Naive thymus-derived CD8-positive, alpha-beta T cell (primary cell): ENCODE measurements at regions not wholly inside any gene's neighbourhood (a gene's known extent, or its start where the extent isn't known, plus 50 kb on each side); places are given as distances from the start of the nearest gene placed in this dataset.

Source experiments
- ATAC-seq, 2 donors: fragments of 150-1000 bp; cut with Tn5 transposase in 1 of 2; sonication (Bioruptor Pico), chemical (Tn5 transposase) in 1 of 2; 1 replicate in 1 of 2; 2 replicates in 1 of 2; pipeline ENCODE4 v1.10.0; 2021; ENCODE audit warnings: mild to moderate bottlenecking in 2 of 2, moderate library complexity in 2 of 2
- POLR2A ChIA-PET: fragments of 350-600 bp; sonication (Branson Sonifier 250); formaldehyde crosslinking; loops from one replicate; lab custom pipeline; 2021; ENCODE audit warnings: antibody characterized with exemption; lab: Charles Lee
- DNase-seq, 10 donors: peaks; one replicate each; pipeline versions ENCODE4 v3.0.0 to v3.0.0-alpha.2; 2020 to 2022
- H3K27ac Mint-ChIP-seq, 10 donors: one replicate each; pipeline ENCODE4 v1.8.0; 2020 to 2022; ENCODE audit warnings: mild to moderate bottlenecking in 10 of 10, mixed read lengths in 10 of 10, moderate library complexity in 4 of 10, inconsistent platforms in 1 of 10
- H3K27me3 Mint-ChIP-seq, 5 donors: one replicate each; pipeline ENCODE4 v1.8.0; 2021 to 2022; ENCODE audit warnings: mixed read lengths in 5 of 5
- H3K36me3 Mint-ChIP-seq, 3 donors: one replicate each; pipeline ENCODE4 v1.8.0; 2020 to 2022; ENCODE audit warnings: mixed read lengths in 3 of 3, mild to moderate bottlenecking in 2 of 3, inconsistent platforms in 1 of 3
- H3K4me1 Mint-ChIP-seq, 4 donors: one replicate each; pipeline ENCODE4 v1.8.0; 2021 to 2022; ENCODE audit warnings: mixed read lengths in 4 of 4
- H3K4me3 Mint-ChIP-seq, 10 donors: one replicate each; pipeline ENCODE4 v1.8.0; 2020 to 2022; ENCODE audit warnings: mild to moderate bottlenecking in 10 of 10, mixed read lengths in 10 of 10, moderate library complexity in 6 of 10, inconsistent platforms in 1 of 10
- H3K9me3 Mint-ChIP-seq, 9 donors: one replicate each; pipeline ENCODE4 v1.8.0; 2020 to 2022; ENCODE audit warnings: mixed read lengths in 9 of 9, mild to moderate bottlenecking in 3 of 9, inconsistent platforms in 1 of 9, moderate library complexity in 1 of 9

DNA sequence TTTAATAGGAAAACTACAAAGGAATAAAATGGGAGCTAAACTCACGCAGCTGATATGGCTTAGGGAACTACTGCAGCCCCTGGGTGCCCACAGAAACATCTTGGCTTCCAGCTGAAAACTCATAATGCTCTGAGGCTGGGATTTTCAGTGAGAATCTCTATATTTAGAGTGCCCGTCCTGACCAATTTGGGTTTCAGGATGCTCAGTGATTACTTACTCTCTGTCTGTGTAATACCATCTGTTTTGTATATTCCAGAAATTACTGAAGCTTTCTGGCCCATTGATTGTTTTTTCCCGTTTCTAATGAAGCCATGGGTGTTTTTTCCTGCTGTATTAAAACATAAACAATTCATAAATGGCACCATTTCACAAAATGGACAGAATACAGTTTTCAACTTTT lies 50.6 kb upstream of the ZNF385D start:
- POLR2A ChIA-PET: no interaction called here
- H3K36me3 Mint-ChIP-seq: no peaks in the 10 kb centered on the region
- peaks cover 6 to 24% (median 16%) of the 10 kb centered on the region in 9 donors for H3K9me3 Mint-ChIP-seq
- no peak for DNase-seq
- no peaks in the 10 kb centered on the region for H3K4me1 Mint-ChIP-seq
- H3K27ac Mint-ChIP-seq: no peak overlapping the region
- H3K4me3 Mint-ChIP-seq: no peak overlapping the region
- ATAC-seq: no peak
- no peaks in the 10 kb centered on the region for H3K27me3 Mint-ChIP-seq

DNA sequence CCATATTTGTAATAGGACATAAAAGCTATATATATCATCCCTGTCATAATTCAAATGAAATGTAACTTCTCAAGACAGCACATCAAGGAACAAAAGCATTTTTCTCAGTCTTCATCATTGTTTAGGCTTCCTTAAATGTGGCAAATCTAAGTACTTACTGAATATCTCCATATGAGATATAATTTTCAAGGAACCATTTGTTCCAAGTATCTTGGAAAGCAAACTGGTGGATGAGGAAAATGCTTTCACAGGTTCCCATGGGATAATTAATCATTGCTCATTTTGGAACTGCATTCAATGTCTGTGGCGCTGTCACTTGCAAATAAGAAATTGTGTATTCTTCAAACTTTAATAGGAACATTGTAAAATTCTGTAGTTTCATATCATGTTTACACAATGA lies 52.6 kb upstream of the ZNF385D start:
- Mint-ChIP-seq H3K27ac (no peak overlapping the region), H3K4me3 (no peak overlapping the region)
- ATAC-seq: no peak

GRCh38 chr3:21804330-21804729 lies 53.3 kb upstream of the ZNF385D start:
- Mint-ChIP-seq H3K4me3 (no peak overlapping the region), H3K9me3 (peaks cover 4 to 15% (median 9%) of the 10 kb centered on the region in 9 donors), H3K27ac (no peak overlapping the region), H3K36me3 (no peaks in the 10 kb centered on the region), H3K4me1 (no peaks in the 10 kb centered on the region), H3K27me3 (no peaks in the 10 kb centered on the region)
- ATAC-seq (no peak), DNase-seq (no peak)
- POLR2A ChIA-PET: no interaction called here

More for the DNA sequence above, 52.6 kb upstream of the ZNF385D start:
- H3K4me1 Mint-ChIP-seq: no peaks in the 10 kb centered on the region
- no peaks in the 10 kb centered on the region for H3K27me3 Mint-ChIP-seq
- H3K9me3 Mint-ChIP-seq: peaks cover 4 to 19% (median 11%) of the 10 kb centered on the region in 9 donors
- POLR2A ChIA-PET: no interaction called here
- no peak for DNase-seq
- H3K36me3 Mint-ChIP-seq: no peaks in the 10 kb centered on the region

DNA sequence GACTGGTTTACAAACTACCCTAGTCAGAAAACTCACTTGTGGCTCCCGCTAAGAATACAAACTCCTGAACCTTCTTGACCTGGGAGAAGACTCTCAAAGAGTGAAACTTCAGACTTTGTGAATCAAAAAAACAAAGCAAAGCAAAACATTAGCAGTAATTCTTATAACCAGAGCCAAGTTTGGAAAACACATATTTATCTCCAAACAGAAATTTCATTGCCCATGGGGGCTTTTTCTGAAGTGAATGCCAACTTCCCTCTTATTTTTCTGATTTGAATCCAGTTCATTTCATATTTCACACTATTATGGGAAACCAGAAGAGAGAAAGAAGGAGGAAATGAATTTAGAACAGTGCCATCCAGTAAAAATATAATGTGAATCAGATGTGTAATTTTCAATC lies 55.7 kb upstream of the ZNF385D start:
- POLR2A ChIA-PET: no interaction called here
- no peaks in the 10 kb centered on the region for H3K27me3 Mint-ChIP-seq
- H3K36me3 Mint-ChIP-seq: no peaks in the 10 kb centered on the region
- no peak overlapping the region for H3K27ac Mint-ChIP-seq
- ATAC-seq (no peak), DNase-seq (no peak)
- H3K9me3 Mint-ChIP-seq: peaks cover 0 to 9% (median 2%) of the 10 kb centered on the region in 9 donors
- H3K4me1 Mint-ChIP-seq: no peaks in the 10 kb centered on the region
- no peak overlapping the region for H3K4me3 Mint-ChIP-seq

- DNase-seq: no peak
- Mint-ChIP-seq H3K27me3 (no peaks in the 10 kb centered on the region), H3K27ac (no peak overlapping the region), H3K9me3 (peaks cover 0 to 43% (median 6%) of the 10 kb centered on the region in 9 donors), H3K36me3 (no peaks in the 10 kb centered on the region), H3K4me1 (no peaks in the 10 kb centered on the region), H3K4me3 (no peak overlapping the region)
- ATAC-seq: no peak
- POLR2A ChIA-PET: no interaction called here
Measured at GRCh38 chr3:21825684-21826083, 74.7 kb upstream of the ZNF385D start.

GRCh38 chr3:21826416-21826815 lies 75.4 kb upstream of the ZNF385D start:
- no peaks in the 10 kb centered on the region for H3K27me3 Mint-ChIP-seq
- DNase-seq (no peak), ATAC-seq (no peak)
- H3K9me3 Mint-ChIP-seq: peaks cover 0 to 38% (median 6%) of the 10 kb centered on the region in 9 donors
- no peaks in the 10 kb centered on the region for H3K4me1 Mint-ChIP-seq
- H3K36me3 Mint-ChIP-seq: no peaks in the 10 kb centered on the region
- H3K4me3 Mint-ChIP-seq: no peak overlapping the region
- POLR2A ChIA-PET: no interaction called here
- H3K27ac Mint-ChIP-seq: no peak overlapping the region

- POLR2A ChIA-PET: no interaction called here
- Mint-ChIP-seq H3K36me3 (no peaks in the 10 kb centered on the region), H3K27me3 (no peaks in the 10 kb centered on the region), H3K4me1 (no peaks in the 10 kb centered on the region), H3K27ac (no peak overlapping the region), H3K4me3 (no peak overlapping the region), H3K9me3 (peaks cover 0 to 32% (median 5%) of the 10 kb centered on the region in 9 donors)
- ATAC-seq: no peak
- no peak for DNase-seq
Measured at GRCh38 chr3:21830541-21830940, 79.5 kb upstream of the ZNF385D start.

- no peak overlapping the region for H3K27ac Mint-ChIP-seq
- DNase-seq (no peak), ATAC-seq (no peak)
- no peaks in the 10 kb centered on the region for H3K27me3 Mint-ChIP-seq
- H3K9me3 Mint-ChIP-seq: peaks cover 0 to 9% (median 4%) of the 10 kb centered on the region in 9 donors
- no peak overlapping the region for H3K4me3 Mint-ChIP-seq
- no peaks in the 10 kb centered on the region for H3K4me1 Mint-ChIP-seq
- POLR2A ChIA-PET: no interaction called here
- H3K36me3 Mint-ChIP-seq: no peaks in the 10 kb centered on the region
Measured at GRCh38 chr3:21835264-21835663, 84.3 kb upstream of the ZNF385D start.

- Mint-ChIP-seq H3K4me3 (no peak overlapping the region), H3K36me3 (no peaks in the 10 kb centered on the region), H3K27ac (no peak overlapping the region), H3K9me3 (peaks cover 0 to 17% (median 3%) of the 10 kb centered on the region in 9 donors), H3K27me3 (no peaks in the 10 kb centered on the region), H3K4me1 (no peaks in the 10 kb centered on the region)
- ATAC-seq: no peak
- POLR2A ChIA-PET: no interaction called here
- no peak for DNase-seq
Measured at GRCh38 chr3:21836227-21836626, 85.2 kb upstream of the ZNF385D start.

GRCh38 chr3:21839176-21839575 lies 88.2 kb upstream of the ZNF385D start:
- Mint-ChIP-seq H3K9me3 (peaks cover 0 to 23% (median 4%) of the 10 kb centered on the region in 9 donors), H3K4me3 (no peak overlapping the region), H3K36me3 (no peaks in the 10 kb centered on the region), H3K27ac (no peak overlapping the region), H3K27me3 (no peaks in the 10 kb centered on the region), H3K4me1 (no peaks in the 10 kb centered on the region)
- no peak for DNase-seq
- POLR2A ChIA-PET: no interaction called here
- no peak for ATAC-seq

GRCh38 chr3:21839592-21839991 lies 88.6 kb upstream of the ZNF385D start:
- no peaks in the 10 kb centered on the region for H3K36me3 Mint-ChIP-seq
- POLR2A ChIA-PET: no interaction called here
- peaks cover 0 to 23% (median 4%) of the 10 kb centered on the region in 9 donors for H3K9me3 Mint-ChIP-seq
- no peaks in the 10 kb centered on the region for H3K4me1 Mint-ChIP-seq
- DNase-seq (no peak), ATAC-seq (no peak)
- H3K4me3 Mint-ChIP-seq: no peak overlapping the region
- H3K27me3 Mint-ChIP-seq: no peaks in the 10 kb centered on the region
- H3K27ac Mint-ChIP-seq: no peak overlapping the region

DNA sequence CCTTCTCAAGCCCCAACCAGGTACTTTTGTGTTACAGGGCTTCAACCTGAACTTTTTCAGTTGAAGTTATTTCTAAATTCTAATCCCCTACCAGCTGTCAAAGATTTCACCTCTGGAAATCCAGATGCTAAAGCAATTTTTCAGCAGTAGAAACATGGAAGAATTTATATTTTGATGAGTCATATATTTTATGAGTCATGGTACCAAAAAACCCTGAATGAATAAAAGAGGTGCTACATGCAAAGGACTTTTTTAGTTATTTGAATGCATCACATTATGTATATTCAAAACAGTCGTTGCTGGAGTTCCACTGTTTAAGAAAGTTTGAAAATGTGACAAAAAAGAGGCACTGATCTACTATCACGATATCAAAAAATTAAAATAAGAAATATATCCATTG lies 96.0 kb upstream of the ZNF385D start:
- POLR2A ChIA-PET: no interaction called here
- H3K9me3 Mint-ChIP-seq: peaks cover 0 to 14% (median 6%) of the 10 kb centered on the region in 9 donors
- ATAC-seq: no peak
- no peak overlapping the region for H3K4me3 Mint-ChIP-seq
- no peak overlapping the region for H3K27ac Mint-ChIP-seq
- H3K36me3 Mint-ChIP-seq: no peaks in the 10 kb centered on the region
- H3K27me3 Mint-ChIP-seq: no peaks in the 10 kb centered on the region
- no peaks in the 10 kb centered on the region for H3K4me1 Mint-ChIP-seq
- DNase-seq: no peak

DNA sequence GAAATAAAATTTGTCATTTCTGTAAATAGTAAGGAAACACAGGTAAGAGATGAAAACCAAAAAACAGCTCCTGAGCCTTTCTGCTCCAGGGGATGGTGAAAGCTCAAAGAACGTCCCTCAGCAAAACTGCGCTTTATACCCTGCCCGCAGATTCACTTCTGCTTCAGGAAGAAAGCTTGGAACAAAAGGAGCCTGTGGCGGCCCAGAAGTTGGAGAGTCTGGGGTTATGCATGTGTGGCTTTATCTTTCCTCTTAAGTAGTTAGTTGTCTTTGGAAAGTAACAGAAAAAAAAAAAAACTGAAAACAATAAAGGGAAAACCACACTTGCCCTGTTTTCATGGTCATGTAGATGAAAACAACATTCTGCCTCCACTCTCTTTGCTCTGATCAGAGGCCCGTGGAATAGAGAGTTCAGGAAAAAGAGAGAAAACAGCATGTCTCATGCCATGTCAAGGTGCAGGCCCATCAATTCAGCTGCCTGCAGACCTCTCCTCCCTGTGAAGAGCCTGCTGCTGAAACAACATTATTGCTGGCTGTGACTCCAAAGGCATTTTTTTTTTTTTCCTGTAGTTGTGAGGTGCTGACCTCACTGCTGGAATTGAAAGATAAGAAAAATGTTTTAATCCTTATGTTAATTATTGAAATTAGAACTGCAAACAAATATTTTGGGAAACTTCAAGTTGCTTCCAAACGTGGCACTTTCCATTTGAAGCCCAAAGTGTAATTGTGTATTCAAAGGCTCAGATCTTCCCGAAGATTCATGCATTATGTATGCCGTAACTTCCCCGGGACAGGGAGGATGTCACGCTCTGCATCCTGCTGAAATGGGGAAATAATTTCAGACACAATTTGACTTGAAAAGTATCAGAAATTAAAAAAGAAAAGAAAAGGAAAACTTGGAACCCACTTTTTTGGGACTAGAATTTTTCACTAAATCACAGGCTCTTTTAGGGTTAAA lies 108.4 kb upstream of the ZNF385D start:
- POLR2A ChIA-PET: no interaction called here
- Mint-ChIP-seq H3K4me3 (no peak overlapping the region), H3K9me3 (peaks cover 0 to 31% (median 6%) of the 10 kb centered on the region in 9 donors), H3K4me1 (no peaks in the 10 kb centered on the region), H3K36me3 (peaks cover 0 to 8% (median 0%) of the 10 kb centered on the region in 3 donors), H3K27ac (no peak overlapping the region), H3K27me3 (no peaks in the 10 kb centered on the region)
- ATAC-seq: no peak
- no peak for DNase-seq
